ENCODE measurements at regions not wholly inside any gene's neighbourhood (a gene's known extent, or its start where the extent isn't known, plus 50 kb on each side); places are given as distances from the start of the nearest gene placed in this dataset.

DNA sequence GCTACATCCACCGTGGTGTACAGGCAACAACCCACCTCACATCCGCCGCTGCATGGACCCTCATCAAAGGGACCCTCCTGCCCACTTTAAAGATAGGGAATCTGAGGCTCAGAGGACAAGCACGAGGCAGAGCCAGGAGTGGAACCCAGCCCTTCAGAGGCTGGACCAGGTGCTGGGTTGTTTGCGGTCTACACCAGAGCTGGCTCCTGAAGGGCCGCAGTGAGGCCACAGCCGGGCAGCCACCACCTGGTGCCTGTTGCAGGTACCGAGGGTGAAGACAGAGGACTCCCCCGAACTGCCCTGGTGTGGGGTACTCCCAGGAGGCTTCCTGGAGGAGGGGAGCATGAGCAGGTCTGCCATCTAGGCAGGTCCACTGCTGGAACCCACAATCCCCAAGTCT is 78.8 kb downstream of the DHCR7 start:
- H2AFZ ChIP-seq (ENCODE audit: low read length) = no peak overlapping the region
- H2BK120ac ChIP-seq (ENCODE audit: low read depth, low read length, poor library complexity, severe bottlenecking) = no peak overlapping the region
- H3K4me1 Mint-ChIP-seq = peaks cover 6 to 14% of the 10 kb centered on the region in 2 experiments
- H3K18ac ChIP-seq (ENCODE audit: insufficient read length, low read depth, low read length) = no peak overlapping the region
- H3K27me3 ChIP-seq (ENCODE audit: insufficient read depth, low read length) = no peaks in the 10 kb centered on the region
- H3K4me3 Mint-ChIP-seq = no peak overlapping the region
- no peaks in the 10 kb centered on the region for H3K79me1 ChIP-seq (ENCODE audit: insufficient read depth, low read depth, low read length, poor library complexity, severe bottlenecking)
- H3K79me2 ChIP-seq (ENCODE audit: insufficient read depth, low read length) = no peaks in the 10 kb centered on the region
- no peak overlapping the region for H3K23ac ChIP-seq (ENCODE audit: insufficient read length, low read depth, low read length)
- no peak overlapping the region for H3K27ac Mint-ChIP-seq
- H4K91ac ChIP-seq (ENCODE audit: insufficient read length, low read depth, low read length) = no peak overlapping the region
- H3T11ph ChIP-seq (ENCODE audit: low read length) = no peak overlapping the region
- no peak overlapping the region for H3K4me2 ChIP-seq (ENCODE audit: insufficient read depth, insufficient read length, low read length)
- H3K23me2 ChIP-seq (ENCODE audit: insufficient read length, low read depth, low read length, poor library complexity, severe bottlenecking) = no peaks in the 10 kb centered on the region
- WGBS (ENCODE audit: extremely low coverage, insufficient read length, low lambda C conversion rate) = no CpG with 5 or more reads among the region's 9 CpGs
- no peak overlapping the region for H3K4ac ChIP-seq (ENCODE audit: low read depth, low read length)
- no peak overlapping the region for H3K9ac ChIP-seq (ENCODE audit: extremely low read depth, insufficient read length, low read length)
- no peak overlapping the region for H2BK5ac ChIP-seq (ENCODE audit: insufficient read length, low read length)
- H3K56ac ChIP-seq (ENCODE audit: insufficient read length, low read depth, low read length) = no peak overlapping the region
- H3K9me3 ChIP-seq (ENCODE audit: control insufficient read depth, low read depth, low read length) = no peaks in the 10 kb centered on the region
- no peak overlapping the region for H3K14ac ChIP-seq (ENCODE audit: insufficient read depth, low read length)
- no peak overlapping the region for H4K5ac ChIP-seq (ENCODE audit: insufficient read length, low read depth, low read length)
- TF ChIP-seq, protein P1, sequence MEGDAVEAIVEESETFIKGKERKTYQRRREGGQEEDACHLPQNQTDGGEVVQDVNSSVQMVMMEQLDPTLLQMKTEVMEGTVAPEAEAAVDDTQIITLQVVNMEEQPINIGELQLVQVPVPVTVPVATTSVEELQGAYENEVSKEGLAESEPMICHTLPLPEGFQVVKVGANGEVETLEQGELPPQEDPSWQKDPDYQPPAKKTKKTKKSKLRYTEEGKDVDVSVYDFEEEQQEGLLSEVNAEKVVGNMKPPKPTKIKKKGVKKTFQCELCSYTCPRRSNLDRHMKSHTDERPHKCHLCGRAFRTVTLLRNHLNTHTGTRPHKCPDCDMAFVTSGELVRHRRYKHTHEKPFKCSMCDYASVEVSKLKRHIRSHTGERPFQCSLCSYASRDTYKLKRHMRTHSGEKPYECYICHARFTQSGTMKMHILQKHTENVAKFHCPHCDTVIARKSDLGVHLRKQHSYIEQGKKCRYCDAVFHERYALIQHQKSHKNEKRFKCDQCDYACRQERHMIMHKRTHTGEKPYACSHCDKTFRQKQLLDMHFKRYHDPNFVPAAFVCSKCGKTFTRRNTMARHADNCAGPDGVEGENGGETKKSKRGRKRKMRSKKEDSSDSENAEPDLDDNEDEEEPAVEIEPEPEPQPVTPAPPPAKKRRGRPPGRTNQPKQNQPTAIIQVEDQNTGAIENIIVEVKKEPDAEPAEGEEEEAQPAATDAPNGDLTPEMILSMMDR (conservative IDR thresholded peaks at IDR 0.05) = no peak
- H3K27ac ChIP-seq (ENCODE audit: insufficient read length, low read depth, low read length) = no peak overlapping the region
- peaks cover 2% of the 10 kb centered on the region for H3K27me3 Mint-ChIP-seq (ENCODE audit: low read depth)
- H2AK5ac ChIP-seq (ENCODE audit: insufficient read length, low read length) = no peak overlapping the region
- H4K8ac ChIP-seq (replicated peaks; ENCODE audit: insufficient read length, low read depth, low read length) = no peak overlapping the region
- no peaks in the 10 kb centered on the region for H3K36me3 Mint-ChIP-seq (ENCODE audit: insufficient read depth in 1 of 3, low read depth in 3 of 3)
- no peak overlapping the region for H2BK20ac ChIP-seq (ENCODE audit: low read depth, low read length, poor library complexity, severe bottlenecking)
- no peaks in the 10 kb centered on the region for H3K9me3 Mint-ChIP-seq
- H2BK12ac ChIP-seq (ENCODE audit: insufficient read length, low read depth, low read length) = no peak overlapping the region
- H3K4me1 ChIP-seq (ENCODE audit: insufficient read depth, low read length) = peaks cover 7% of the 10 kb centered on the region
- H4K20me1 ChIP-seq (ENCODE audit: control insufficient read depth, insufficient read depth, insufficient read length) = no peaks in the 10 kb centered on the region
- no peak for DNase-seq
- H2BK15ac ChIP-seq (ENCODE audit: low read depth, low read length) = no peak overlapping the region

All from H9 (cell line).